Keratinocyte (primary cell): ENCODE measurements at regions not wholly inside any gene's neighbourhood (a gene's known extent, or its start where the extent isn't known, plus 50 kb on each side); places are given as distances from the start of the nearest gene placed in this dataset.

Experiments
- DNase-seq: peaks from one replicate; pipeline ENCODE4 v3.0.0-alpha.2; 2011; ENCODE audit warnings: low read depth, missing footprints, low spot score
- FAIRE-seq: peaks from 2 replicates; lab custom pipeline; 2011; peaks lifted over from hg19 to GRCh38; lab: Jason Lieb, UNC
- H2AFZ ChIP-seq: 2 replicates; pipeline ENCODE4 v1.6.0; 2012; ENCODE audit warnings: low read length, control low read depth, inconsistent platforms; ENCODE audit not compliant: control insufficient read depth
- H3K27ac ChIP-seq: 2 replicates; pipeline ENCODE4 v1.5.1; 2011; ENCODE audit warnings: low read length; ENCODE audit not compliant: control insufficient read depth, insufficient read depth
- H3K27me3 ChIP-seq: 3 replicates; pipeline ENCODE4 v1.6.0; 2011; ENCODE audit warnings: low read length; ENCODE audit not compliant: control insufficient read depth, insufficient read depth; ENCODE audit errors: extremely low read depth
- H3K36me3 ChIP-seq, 2 experiments: 2 replicates in 1 of 2; 3 replicates in 1 of 2; pipeline ENCODE4 v1.5.1; 2011; ENCODE audit warnings: low read length in 2 of 2, mild to moderate bottlenecking in 1 of 2; ENCODE audit not compliant: control insufficient read depth in 2 of 2, insufficient read depth in 2 of 2; ENCODE audit errors: extremely low read depth in 1 of 2
- H3K4me1 ChIP-seq: 3 replicates; pipeline ENCODE4 v1.5.1; 2011; ENCODE audit warnings: low read length; ENCODE audit not compliant: control insufficient read depth, insufficient read depth; ENCODE audit errors: extremely low read depth
- H3K4me2 ChIP-seq: 3 replicates; pipeline ENCODE4 v1.6.0; 2011; ENCODE audit warnings: low read depth, low read length; ENCODE audit not compliant: control insufficient read depth, insufficient read depth; ENCODE audit errors: extremely low read depth
- H3K4me3 ChIP-seq, 3 experiments: fragments of 200-600 bp in 1 of 3; sonication (generic) in 1 of 3; 2 replicates in 2 of 3; 3 replicates in 1 of 3; pipeline ENCODE4 v1.5.1; 2011 to 2016; ENCODE audit warnings: low read length in 3 of 3, mild to moderate bottlenecking in 3 of 3, control low read depth in 2 of 3, inconsistent platforms in 1 of 3, low read depth in 1 of 3, mixed read lengths in 1 of 3, mixed run types in 1 of 3, moderate library complexity in 1 of 3; ENCODE audit not compliant: control insufficient read depth in 2 of 3, insufficient read depth in 2 of 3; ENCODE audit errors: extremely low read depth in 1 of 3
- H3K79me2 ChIP-seq: 2 replicates; pipeline ENCODE4 v1.6.0; 2012; ENCODE audit warnings: low read length; ENCODE audit not compliant: control insufficient read depth, insufficient read depth
- H3K9ac ChIP-seq: 3 replicates; pipeline ENCODE4 v1.6.0; 2011; ENCODE audit warnings: low read length; ENCODE audit not compliant: control insufficient read depth, insufficient read depth; ENCODE audit errors: extremely low read depth
- H3K9me1 ChIP-seq: 3 replicates; pipeline ENCODE4 v1.6.0; 2011; ENCODE audit warnings: low read length; ENCODE audit not compliant: control insufficient read depth, insufficient read depth; ENCODE audit errors: extremely low read depth
- H3K9me3 ChIP-seq: 2 replicates; pipeline ENCODE4 v1.5.1; 2012; ENCODE audit warnings: low read depth, low read length; ENCODE audit not compliant: control insufficient read depth
- H4K20me1 ChIP-seq: 3 replicates; pipeline ENCODE4 v1.6.0; 2011; ENCODE audit warnings: low read length; ENCODE audit not compliant: control insufficient read depth, insufficient read depth; ENCODE audit errors: extremely low read depth
- CTCF ChIP-seq, 3 experiments: IDR thresholded peaks in 1 of 3; conservative IDR thresholded peaks in 1 of 3; optimal IDR thresholded peaks in 1 of 3; 2 replicates in 2 of 3; 3 replicates in 1 of 3; pipeline versions ENCODE3 to v1.5.1; 2011; ENCODE audit warnings: low read length in 3 of 3, mild to moderate bottlenecking in 3 of 3, moderate library complexity in 2 of 3, control low read depth in 1 of 3, inconsistent platforms in 1 of 3; ENCODE audit not compliant: insufficient read depth in 2 of 3; ENCODE audit errors: extremely low read depth in 1 of 3
- EZH2 ChIP-seq: IDR thresholded peaks from one replicate; pipeline ENCODE4 v1.6.1; 2012; ENCODE audit warnings: inconsistent platforms, mild to moderate bottlenecking, low read length, moderate library complexity
- dilution Hi-C: fragments of 300-500 bp; cut with MboI; formaldehyde crosslinking; loops from one replicate; pipeline ENCODE4 v1.7.0; 2020; ENCODE audit warnings: low sequenced_read_pairs; ENCODE audit not compliant: extremely low pct_ligation_motif_present

GRCh38 chr7:156461881-156462665 is 178.5 kb upstream of the RNF32 start:
- dilution Hi-C loops = no loop called here
- no peak overlapping the region for H3K4me2 ChIP-seq
- DNase-seq = no peak
- peaks cover 4% of the 10 kb centered on the region for H3K9me3 ChIP-seq
- no peak overlapping the region for H3K27ac ChIP-seq
- H3K36me3 ChIP-seq = no peaks in the 10 kb centered on the region
- H3K4me3 ChIP-seq = no peak overlapping the region
- H3K79me2 ChIP-seq = no peaks in the 10 kb centered on the region
- no peaks in the 10 kb centered on the region for H4K20me1 ChIP-seq
- H3K4me1 ChIP-seq = no peaks in the 10 kb centered on the region
- no peak for FAIRE-seq
- no peak overlapping the region for H3K9ac ChIP-seq
- no peaks in the 10 kb centered on the region for H3K9me1 ChIP-seq
- TF ChIP-seq EZH2 (no peak), CTCF (optimal IDR thresholded peaks at IDR 0.05 in 1 of 3, IDR thresholded peaks at IDR 0.05 in 1 of 3, conservative IDR thresholded peaks at IDR 0.05 in 1 of 3; ENCODE audit: extremely low read depth in 1 of 3, insufficient read depth in 2 of 3, low read length in 3 of 3) (no peak)
- H2AFZ ChIP-seq = no peak overlapping the region
- H3K27me3 ChIP-seq = no peaks in the 10 kb centered on the region

GRCh38 chr7:156460858-156461627 is 179.5 kb upstream of the RNF32 start:
- dilution Hi-C loops = no loop called here
- H3K79me2 ChIP-seq = no peaks in the 10 kb centered on the region
- no peaks in the 10 kb centered on the region for H3K4me1 ChIP-seq
- H3K9ac ChIP-seq = no peak overlapping the region
- H3K36me3 ChIP-seq = no peaks in the 10 kb centered on the region
- H3K27me3 ChIP-seq = no peaks in the 10 kb centered on the region
- peaks cover 4% of the 10 kb centered on the region for H3K9me3 ChIP-seq
- no peak for TF ChIP-seq EZH2
- no peak for TF ChIP-seq CTCF (optimal IDR thresholded peaks at IDR 0.05 in 1 of 3, IDR thresholded peaks at IDR 0.05 in 1 of 3, conservative IDR thresholded peaks at IDR 0.05 in 1 of 3; ENCODE audit: extremely low read depth in 1 of 3, insufficient read depth in 2 of 3, low read length in 3 of 3)
- FAIRE-seq (no peak), DNase-seq (no peak)
- no peaks in the 10 kb centered on the region for H3K9me1 ChIP-seq
- no peak overlapping the region for H2AFZ ChIP-seq
- H3K4me2 ChIP-seq = no peak overlapping the region
- no peaks in the 10 kb centered on the region for H4K20me1 ChIP-seq
- H3K4me3 ChIP-seq = no peak overlapping the region
- H3K27ac ChIP-seq = no peak overlapping the region
